Fibroblast of villous mesenchyme (primary cell): ENCODE measurements at regions not wholly inside any gene's neighbourhood (a gene's known extent, or its start where the extent isn't known, plus 50 kb on each side); places are given as distances from the start of the nearest gene placed in this dataset.
"Not testable (repeated sequence)": the region's sequence is repeated elsewhere in the genome, so short reads cannot be mapped to it uniquely, and the experiment has no call there.

ENCODE experiments used
- DNase-seq: peaks from one replicate; pipeline ENCODE4 v3.0.0-alpha.2; 2010; ENCODE audit warnings: low read depth
- H3K4me3 ChIP-seq: 2 replicates; pipeline ENCODE4 v1.5.1; 2011; ENCODE audit warnings: low read depth, mild to moderate bottlenecking, low read length
- CTCF ChIP-seq: IDR thresholded peaks from 2 replicates; pipeline ENCODE4 v1.5.1; 2012; ENCODE audit warnings: low read depth, mild to moderate bottlenecking, low read length; ENCODE audit not compliant: insufficient read depth

GRCh38 chr2:61645911-61646310 is 107.8 kb upstream of the XPO1 start:
- no peak overlapping the region for H3K4me3 ChIP-seq
- TF ChIP-seq CTCF, result no peak
- peak; percentile 72 for DNase-seq

GRCh38 chr2:61643153-61643552 is 105.0 kb upstream of the XPO1 start:
- not testable (repeated sequence) for H3K4me3 ChIP-seq, DNase-seq

- H3K4me3 ChIP-seq, result no peak overlapping the region
- TF ChIP-seq CTCF, result no peak
- DNase-seq, result no peak
Measured at GRCh38 chr2:61640406-61640805, 102.2 kb upstream of the XPO1 start.

GRCh38 chr2:61639721-61640120 is 101.6 kb upstream of the XPO1 start:
- H3K4me3 ChIP-seq, result no peak overlapping the region
- no peak for DNase-seq
- no peak for TF ChIP-seq CTCF

GRCh38 chr2:61636686-61637085 is 98.5 kb upstream of the XPO1 start:
- no peak for DNase-seq
- TF ChIP-seq CTCF, result no peak
- H3K4me3 ChIP-seq, result no peak overlapping the region

- DNase-seq, result no peak
- H3K4me3 ChIP-seq, result no peak overlapping the region
- TF ChIP-seq CTCF, result no peak
Measured at GRCh38 chr2:61634512-61634911, 96.4 kb upstream of the XPO1 start.

GRCh38 chr2:61633250-61633649 is 95.1 kb upstream of the XPO1 start:
- no peak overlapping the region for H3K4me3 ChIP-seq
- DNase-seq, result no peak
- TF ChIP-seq CTCF, result no peak
